ENCODE measurements at regions not wholly inside any gene's neighbourhood (a gene's known extent, or its start where the extent isn't known, plus 50 kb on each side); places are given as distances from the start of the nearest gene placed in this dataset.
"Not testable (repeated sequence)": the region's sequence is repeated elsewhere in the genome, so short reads cannot be mapped to it uniquely, and the experiment has no call there.

- DNase-seq, result not testable (repeated sequence)
These were observed 172.5 kb upstream of the NOTCH2NLA start for GRCh38 chr1:146401281-146401825.

GRCh38 chr1:146400173-146401121 is 171.6 kb upstream of the NOTCH2NLA start:
- not testable (repeated sequence) for DNase-seq

- not testable (repeated sequence) for DNase-seq
These were observed 170.4 kb upstream of the NOTCH2NLA start for GRCh38 chr1:146399225-146399624.

- not testable (repeated sequence) for DNase-seq
These were observed 168.0 kb upstream of the NOTCH2NLA start for GRCh38 chr1:146396801-146397200.

GRCh38 chr1:146396242-146396641 is 167.4 kb upstream of the NOTCH2NLA start:
- not testable (repeated sequence) for DNase-seq

- not testable (repeated sequence) for DNase-seq
These were observed 165.0 kb upstream of the NOTCH2NLA start for GRCh38 chr1:146393796-146394195.

- DNase-seq, result not testable (repeated sequence)
These were observed 164.3 kb upstream of the NOTCH2NLA start for GRCh38 chr1:146393154-146393553.

- DNase-seq, result not testable (repeated sequence)
These were observed 160.4 kb upstream of the NOTCH2NLA start for GRCh38 chr1:146389178-146389577.

GRCh38 chr1:146387750-146388469 is 159.1 kb upstream of the NOTCH2NLA start:
- not testable (repeated sequence) for DNase-seq

GRCh38 chr1:146386851-146387749 is 158.3 kb upstream of the NOTCH2NLA start:
- DNase-seq, result peak; percentile 50

- DNase-seq, result not testable (repeated sequence)
These were observed 152.4 kb upstream of the NOTCH2NLA start for GRCh38 chr1:146381196-146381595.

- peak; percentile 73 for DNase-seq
These were observed 148.1 kb upstream of the NOTCH2NLA start for GRCh38 chr1:146376708-146377496.

- DNase-seq, result peak; percentile 38
These were observed 147.5 kb upstream of the NOTCH2NLA start for GRCh38 chr1:146376309-146376707.

GRCh38 chr1:146375108-146375507 is 146.3 kb upstream of the NOTCH2NLA start:
- not testable (repeated sequence) for DNase-seq

GRCh38 chr1:146369940-146370339 is 141.1 kb upstream of the NOTCH2NLA start:
- peak; percentile 63 for DNase-seq

- not testable (repeated sequence) for DNase-seq
These were observed 126.6 kb upstream of the NOTCH2NLA start for GRCh38 chr1:146355373-146355772.

- not testable (repeated sequence) for DNase-seq
These were observed 98.0 kb upstream of the NOTCH2NLA start for GRCh38 chr1:146326863-146327262.

- not testable (repeated sequence) for DNase-seq
These were observed 95.6 kb upstream of the NOTCH2NLA start for GRCh38 chr1:146324463-146324862.

GRCh38 chr1:146323302-146323701 is 94.5 kb upstream of the NOTCH2NLA start:
- not testable (repeated sequence) for DNase-seq

- not testable (repeated sequence) for DNase-seq
These were observed 94.1 kb upstream of the NOTCH2NLA start for GRCh38 chr1:146322893-146323292.

- DNase-seq, result not testable (repeated sequence)
These were observed 89.9 kb upstream of the NOTCH2NLA start for GRCh38 chr1:146318715-146319114.

Measured in NCI-H69 (cell line).